ENCODE measurements at regions not wholly inside any gene's neighbourhood (a gene's known extent, or its start where the extent isn't known, plus 50 kb on each side); places are given as distances from the start of the nearest gene placed in this dataset.
"Not testable (repeated sequence)": the region's sequence is repeated elsewhere in the genome, so short reads cannot be mapped to it uniquely, and the experiment has no call there.

- POLR2A ChIA-PET; DNase-seq (ENCODE audit: extremely low spot score); CTCF ChIA-PET: not testable (repeated sequence)
Observed at GRCh38 chr4:9110700-9111099, 59.5 kb upstream of the FAM90A26 start.

GRCh38 chr4:9103148-9103524 lies 67.1 kb upstream of the FAM90A26 start:
- CTCF ChIA-PET, result interaction anchor here (0.7 kb wide), 1 partner anchor 14 kb away, joined by 3 read pairs; no protein-coding TSS in a partner anchor
- POLR2A ChIA-PET; DNase-seq (ENCODE audit: extremely low spot score): not testable (repeated sequence)

GRCh38 chr4:9102471-9103147 lies 67.6 kb upstream of the FAM90A26 start:
- CTCF ChIA-PET, result interaction anchor here (0.7 kb wide), 1 partner anchor 14 kb away, joined by 3 read pairs; no protein-coding TSS in a partner anchor
- DNase-seq (ENCODE audit: extremely low spot score); POLR2A ChIA-PET: not testable (repeated sequence)

- DNase-seq (ENCODE audit: extremely low spot score); POLR2A ChIA-PET; CTCF ChIA-PET: not testable (repeated sequence)
Observed at GRCh38 chr4:9096330-9096729, 73.9 kb upstream of the FAM90A26 start.

GRCh38 chr4:9078796-9079195 lies 91.4 kb upstream of the FAM90A26 start:
- POLR2A ChIA-PET; DNase-seq (ENCODE audit: extremely low spot score); CTCF ChIA-PET: not testable (repeated sequence)

GRCh38 chr4:9076974-9077373 lies 93.2 kb upstream of the FAM90A26 start:
- POLR2A ChIA-PET; DNase-seq (ENCODE audit: extremely low spot score); CTCF ChIA-PET: not testable (repeated sequence)

GRCh38 chr4:9076486-9076885 lies 93.7 kb upstream of the FAM90A26 start:
- POLR2A ChIA-PET; DNase-seq (ENCODE audit: extremely low spot score); CTCF ChIA-PET: not testable (repeated sequence)

- DNase-seq (ENCODE audit: extremely low spot score); POLR2A ChIA-PET; CTCF ChIA-PET: not testable (repeated sequence)
Observed at GRCh38 chr4:9073371-9073770, 96.8 kb upstream of the FAM90A26 start.

GRCh38 chr4:9072521-9073220 lies 97.5 kb upstream of the FAM90A26 start:
- DNase-seq (ENCODE audit: extremely low spot score); CTCF ChIA-PET; POLR2A ChIA-PET: not testable (repeated sequence)

GRCh38 chr4:9067923-9068322 lies 102.3 kb upstream of the FAM90A26 start:
- POLR2A ChIA-PET; DNase-seq (ENCODE audit: extremely low spot score); CTCF ChIA-PET: not testable (repeated sequence)

- CTCF ChIA-PET; POLR2A ChIA-PET; DNase-seq (ENCODE audit: extremely low spot score): not testable (repeated sequence)
Observed at GRCh38 chr4:9063612-9064011, 106.6 kb upstream of the FAM90A26 start.

GRCh38 chr4:9024866-9025265 lies 145.3 kb upstream of the FAM90A26 start:
- POLR2A ChIA-PET; DNase-seq (ENCODE audit: extremely low spot score): not testable (repeated sequence)
- CTCF ChIA-PET, result interaction anchor here (1.2 kb wide), 1 partner anchor 24 kb away, joined by 4 read pairs; no protein-coding TSS in a partner anchor

GRCh38 chr4:9009792-9010191 lies 138.2 kb upstream of the HMX1 start:
- CTCF ChIA-PET, result interaction anchor here (1.6 kb wide), 1 partner anchor 9 kb away, joined by 4 read pairs; no protein-coding TSS in a partner anchor
- DNase-seq (ENCODE audit: extremely low spot score); POLR2A ChIA-PET: not testable (repeated sequence)

- POLR2A ChIA-PET; CTCF ChIA-PET; DNase-seq (ENCODE audit: extremely low spot score): not testable (repeated sequence)
Observed at GRCh38 chr4:9008407-9008806, 136.8 kb upstream of the HMX1 start.

GRCh38 chr4:9001153-9001552 lies 129.5 kb upstream of the HMX1 start:
- POLR2A ChIA-PET; DNase-seq (ENCODE audit: extremely low spot score): not testable (repeated sequence)
- CTCF ChIA-PET, result interaction anchor here (0.7 to 1.0 kb wide), 6 partner anchors 8 to 120 kb away, joined by 3 to 4 read pairs (median 3); no protein-coding TSS in a partner anchor

Measured in GM10248 (cell line).